ENCODE measurements at regions not wholly inside any gene's neighbourhood (a gene's known extent, or its start where the extent isn't known, plus 50 kb on each side); places are given as distances from the start of the nearest gene placed in this dataset.

DNA sequence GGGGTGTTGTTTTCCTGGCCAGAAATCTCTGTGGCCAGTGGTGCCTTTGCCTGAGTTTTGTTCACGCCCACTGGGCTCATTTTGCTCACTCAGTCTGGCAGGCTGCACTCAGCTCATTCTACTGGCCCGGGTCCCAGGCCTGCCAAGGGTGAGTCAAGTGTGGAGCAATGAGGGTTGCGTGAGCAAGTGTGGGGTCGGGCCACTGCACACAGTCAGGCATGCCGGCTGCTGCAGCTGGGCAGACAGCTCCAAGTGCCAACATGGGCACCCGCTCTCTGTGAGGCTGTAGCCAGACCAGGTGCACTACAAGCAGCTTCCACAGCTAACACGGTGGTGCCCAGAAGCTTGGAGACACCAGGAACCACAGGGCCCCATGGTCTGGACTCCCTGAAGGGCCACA lies 801.1 kb upstream of the RAB6C start:
- H3K27ac ChIP-seq (ENCODE audit: low read depth, low read length, severe bottlenecking) = no peak overlapping the region
- H3K4me1 ChIP-seq (ENCODE audit: control insufficient read depth, insufficient read depth, low read length, poor library complexity, severe bottlenecking) = no peaks in the 10 kb centered on the region
- H3K36me3 ChIP-seq (ENCODE audit: control insufficient read depth, insufficient read depth, low read length) = no peaks in the 10 kb centered on the region
- H3K9me3 ChIP-seq (ENCODE audit: control insufficient read depth, low read length) = no peaks in the 10 kb centered on the region
- H3K4me3 ChIP-seq (ENCODE audit: extremely low read depth, insufficient read depth, low read length, poor library complexity, severe bottlenecking) = no peak overlapping the region
- WGBS, 2 experiments (ENCODE audit: insufficient coverage in 2 of 2) = 68 to 73% methylated on average over 7 of the region's 7 CpGs

DNA sequence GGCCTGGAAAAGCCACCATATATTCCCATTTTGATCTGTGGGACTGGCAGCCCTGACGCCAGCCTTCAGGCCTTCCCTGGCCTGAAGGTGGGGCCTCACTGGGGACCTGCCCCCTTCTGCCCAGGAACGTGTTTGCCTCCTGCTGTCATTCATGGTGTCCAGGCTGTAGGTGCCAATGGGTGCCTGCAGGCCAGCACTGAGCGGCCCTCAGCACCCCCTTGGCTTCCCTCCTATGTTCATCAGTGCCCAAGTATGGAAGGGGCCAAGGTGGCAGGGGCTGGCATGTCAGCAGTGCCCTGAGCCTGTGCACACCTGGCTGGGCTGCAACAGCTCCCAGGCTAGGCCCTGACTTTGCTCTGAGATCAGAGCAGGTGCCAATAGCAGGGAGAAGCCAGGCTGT lies 800.3 kb upstream of the RAB6C start:
- H3K27ac ChIP-seq (ENCODE audit: low read depth, low read length, severe bottlenecking) = no peak overlapping the region
- no peaks in the 10 kb centered on the region for H3K9me3 ChIP-seq (ENCODE audit: control insufficient read depth, low read length)
- H3K36me3 ChIP-seq (ENCODE audit: control insufficient read depth, insufficient read depth, low read length) = no peaks in the 10 kb centered on the region
- H3K4me1 ChIP-seq (ENCODE audit: control insufficient read depth, insufficient read depth, low read length, poor library complexity, severe bottlenecking) = no peaks in the 10 kb centered on the region
- WGBS, 2 experiments (ENCODE audit: insufficient coverage in 2 of 2) = 87 to 89% methylated on average over 3 of the region's 3 CpGs
- H3K4me3 ChIP-seq (ENCODE audit: extremely low read depth, insufficient read depth, low read length, poor library complexity, severe bottlenecking) = no peak overlapping the region

DNA sequence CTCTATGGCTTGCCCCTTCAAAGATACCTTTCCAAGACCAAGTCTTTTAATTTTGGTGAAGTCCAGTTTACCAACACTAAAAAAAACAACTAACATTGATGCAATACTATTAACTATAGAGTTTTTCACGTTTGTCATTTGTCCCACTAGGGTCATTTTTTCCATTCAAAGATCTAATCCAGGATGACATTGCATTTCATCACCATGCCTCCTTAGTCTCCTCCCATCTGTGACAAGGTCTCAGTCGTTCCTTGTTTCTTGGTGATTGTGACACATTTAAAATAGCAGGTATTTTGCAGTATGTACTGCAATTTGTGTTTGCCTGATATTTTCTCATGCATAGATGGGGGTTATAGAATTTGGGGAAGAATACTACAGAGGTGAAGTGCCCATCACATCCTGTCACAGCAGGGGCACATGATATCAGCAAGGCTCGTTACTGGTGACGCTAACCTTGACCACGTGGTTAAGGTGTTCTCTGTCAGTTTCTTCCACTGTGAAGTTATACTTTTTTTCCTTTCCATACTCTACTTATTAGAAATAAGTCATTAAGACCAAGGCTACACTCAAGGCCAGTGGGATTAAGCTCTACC lies 799.2 kb upstream of the RAB6C start:
- 78% methylated on average over 3 of the region's 5 CpGs; no CpG with 5 or more reads in 1 of the 2 experiments for WGBS, 2 experiments (ENCODE audit: insufficient coverage in 2 of 2)
- no peaks in the 10 kb centered on the region for H3K36me3 ChIP-seq (ENCODE audit: control insufficient read depth, insufficient read depth, low read length)
- H3K27ac ChIP-seq (ENCODE audit: low read depth, low read length, severe bottlenecking) = no peak overlapping the region
- H3K4me1 ChIP-seq (ENCODE audit: control insufficient read depth, insufficient read depth, low read length, poor library complexity, severe bottlenecking) = no peaks in the 10 kb centered on the region
- no peaks in the 10 kb centered on the region for H3K9me3 ChIP-seq (ENCODE audit: control insufficient read depth, low read length)
- no peak overlapping the region for H3K4me3 ChIP-seq (ENCODE audit: extremely low read depth, insufficient read depth, low read length, poor library complexity, severe bottlenecking)

DNA sequence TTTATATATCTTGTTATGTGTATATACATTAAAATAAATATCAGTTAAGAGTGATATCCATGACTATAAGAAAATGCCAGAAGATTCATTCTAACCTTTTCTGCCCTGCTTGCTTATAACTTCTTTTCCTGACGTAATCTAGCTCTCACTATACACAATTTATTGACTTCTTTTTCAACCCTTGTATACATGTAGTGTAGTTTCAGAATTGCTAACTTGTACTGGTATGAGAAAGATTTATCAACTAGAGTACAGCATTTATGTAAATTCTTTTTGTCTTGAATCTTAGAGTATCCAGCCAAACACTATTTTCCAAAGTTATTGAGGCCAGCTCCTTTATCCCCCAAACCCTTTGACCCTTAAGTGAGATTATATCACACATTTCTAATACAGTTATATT lies 798.0 kb upstream of the RAB6C start:
- H3K27ac ChIP-seq (ENCODE audit: low read depth, low read length, severe bottlenecking) = no peak overlapping the region
- no peaks in the 10 kb centered on the region for H3K36me3 ChIP-seq (ENCODE audit: control insufficient read depth, insufficient read depth, low read length)
- H3K4me1 ChIP-seq (ENCODE audit: control insufficient read depth, insufficient read depth, low read length, poor library complexity, severe bottlenecking) = no peaks in the 10 kb centered on the region
- no peak overlapping the region for H3K4me3 ChIP-seq (ENCODE audit: extremely low read depth, insufficient read depth, low read length, poor library complexity, severe bottlenecking)
- WGBS, 2 experiments (ENCODE audit: insufficient coverage in 2 of 2) = no CpG with 5 or more reads among the region's 1 CpG
- H3K9me3 ChIP-seq (ENCODE audit: control insufficient read depth, low read length) = no peaks in the 10 kb centered on the region

DNA sequence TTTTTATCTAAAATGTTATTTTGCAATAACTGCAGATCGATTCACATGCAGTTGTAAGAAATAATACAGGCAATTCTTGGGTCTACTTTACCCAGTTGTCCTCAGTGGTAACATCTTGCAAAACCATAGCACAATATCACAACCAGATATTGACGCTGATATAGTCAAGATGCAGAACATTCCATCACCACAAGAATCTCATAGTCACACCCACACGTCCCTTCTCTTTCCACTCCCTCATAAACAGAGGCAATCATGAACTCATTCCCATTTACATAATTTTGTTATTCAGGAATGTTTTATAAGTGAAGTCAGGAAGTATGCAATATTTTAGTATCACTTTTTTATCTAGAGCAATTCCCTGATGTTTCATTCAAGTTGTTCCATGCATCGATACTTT lies 797.5 kb upstream of the RAB6C start:
- no peak overlapping the region for H3K27ac ChIP-seq (ENCODE audit: low read depth, low read length, severe bottlenecking)
- H3K4me3 ChIP-seq (ENCODE audit: extremely low read depth, insufficient read depth, low read length, poor library complexity, severe bottlenecking) = no peak overlapping the region
- H3K4me1 ChIP-seq (ENCODE audit: control insufficient read depth, insufficient read depth, low read length, poor library complexity, severe bottlenecking) = no peaks in the 10 kb centered on the region
- 100% methylated on average over 2 of the region's 4 CpGs; no CpG with 5 or more reads in 1 of the 2 experiments for whole genome bisulfite sequencing, 2 experiments (ENCODE audit: insufficient coverage in 2 of 2)
- no peaks in the 10 kb centered on the region for H3K36me3 ChIP-seq (ENCODE audit: control insufficient read depth, insufficient read depth, low read length)
- H3K9me3 ChIP-seq (ENCODE audit: control insufficient read depth, low read length) = no peaks in the 10 kb centered on the region

DNA sequence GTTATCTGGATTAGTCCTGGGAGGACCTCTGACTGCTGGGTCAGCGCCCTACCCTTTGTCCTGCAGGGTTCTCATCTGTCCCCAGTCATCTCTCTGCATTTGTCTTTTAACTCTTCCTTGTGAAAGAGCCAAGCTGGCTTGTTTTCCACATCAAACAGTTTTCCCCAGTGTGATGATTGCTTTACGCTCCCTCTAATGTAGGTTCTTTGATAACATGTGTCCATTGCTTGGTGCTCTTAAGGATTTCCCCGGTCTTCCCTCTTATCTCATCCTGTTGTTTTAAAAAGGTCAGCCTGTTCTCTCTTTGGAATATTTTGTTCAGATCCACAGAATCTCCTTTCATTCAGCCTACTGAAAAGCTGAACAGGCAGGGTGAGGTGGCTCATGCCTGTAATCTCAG lies 792.1 kb upstream of the RAB6C start:
- no peaks in the 10 kb centered on the region for H3K36me3 ChIP-seq (ENCODE audit: control insufficient read depth, insufficient read depth, low read length)
- WGBS, 2 experiments (ENCODE audit: insufficient coverage in 2 of 2) = 51 to 56% methylated on average over 2 to 3 of the region's 3 CpGs
- no peaks in the 10 kb centered on the region for H3K9me3 ChIP-seq (ENCODE audit: control insufficient read depth, low read length)
- H3K4me1 ChIP-seq (ENCODE audit: control insufficient read depth, insufficient read depth, low read length, poor library complexity, severe bottlenecking) = peaks cover 8% of the 10 kb centered on the region
- no peak overlapping the region for H3K4me3 ChIP-seq (ENCODE audit: extremely low read depth, insufficient read depth, low read length, poor library complexity, severe bottlenecking)
- H3K27ac ChIP-seq (ENCODE audit: low read depth, low read length, severe bottlenecking) = no peak overlapping the region

DNA sequence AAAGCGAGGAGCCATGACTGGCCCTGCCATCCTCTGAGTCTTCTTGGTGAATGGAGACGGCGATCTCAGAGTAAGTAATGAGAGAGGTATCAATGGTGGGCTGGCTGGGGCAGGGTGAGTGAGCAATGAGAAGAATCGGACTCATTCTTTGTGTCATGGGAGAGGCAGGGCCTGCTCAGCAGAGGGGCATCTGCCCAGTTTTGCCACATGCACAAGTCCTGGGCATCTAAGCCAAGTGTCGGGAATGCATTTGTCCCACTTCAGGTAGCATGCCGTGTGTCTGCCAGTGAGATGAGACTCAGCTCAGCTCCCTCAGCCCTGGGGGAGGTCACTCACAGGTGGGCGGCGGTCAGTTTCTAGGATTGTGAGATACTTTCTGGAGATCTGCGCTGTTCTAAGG lies 791.0 kb upstream of the RAB6C start:
- no peaks in the 10 kb centered on the region for H3K36me3 ChIP-seq (ENCODE audit: control insufficient read depth, insufficient read depth, low read length)
- no peak overlapping the region for H3K27ac ChIP-seq (ENCODE audit: low read depth, low read length, severe bottlenecking)
- H3K4me3 ChIP-seq (ENCODE audit: extremely low read depth, insufficient read depth, low read length, poor library complexity, severe bottlenecking) = no peak overlapping the region
- 94 to 98% methylated on average over 5 to 7 of the region's 9 CpGs for WGBS, 2 experiments (ENCODE audit: insufficient coverage in 2 of 2)
- H3K9me3 ChIP-seq (ENCODE audit: control insufficient read depth, low read length) = no peaks in the 10 kb centered on the region
- H3K4me1 ChIP-seq (ENCODE audit: control insufficient read depth, insufficient read depth, low read length, poor library complexity, severe bottlenecking) = peaks cover 17% of the 10 kb centered on the region

DNA sequence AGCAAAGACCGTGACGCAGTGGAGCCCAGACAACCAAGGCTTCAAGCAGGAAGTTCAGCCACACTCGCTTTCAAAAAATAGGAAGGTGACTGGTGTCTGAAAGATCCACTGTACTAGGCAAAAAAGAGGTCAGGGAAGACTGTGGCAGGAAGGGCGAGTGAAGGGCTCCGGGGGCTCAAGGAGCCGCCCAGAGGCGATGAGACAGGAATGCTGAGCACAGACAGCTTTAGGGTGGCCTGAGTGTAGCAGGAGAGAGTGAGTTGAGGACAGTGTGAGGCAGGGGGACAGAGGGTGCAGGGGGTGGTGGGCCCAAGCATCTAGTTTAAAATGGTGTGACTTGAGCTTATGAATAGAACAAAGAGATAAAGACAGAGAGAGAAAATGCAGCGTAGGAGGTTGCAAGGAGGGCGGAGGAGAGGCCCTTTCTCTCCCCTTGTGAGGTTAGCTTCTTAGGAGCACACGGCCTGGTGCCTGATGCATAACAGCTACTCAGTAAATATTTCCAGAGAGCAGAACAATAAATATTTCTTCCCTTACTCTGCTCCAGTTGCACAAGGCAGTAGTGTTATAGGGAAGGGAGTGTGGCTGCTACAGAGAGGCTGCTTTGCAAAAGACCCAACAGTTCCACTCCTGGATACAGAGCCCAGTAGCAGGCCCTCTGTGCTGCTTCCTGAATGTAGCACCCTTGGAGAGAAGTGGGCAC lies 789.7 kb upstream of the RAB6C start:
- 69 to 81% methylated on average over 7 of the region's 10 CpGs for WGBS, 2 experiments (ENCODE audit: insufficient coverage in 2 of 2)
- no peak overlapping the region for H3K4me3 ChIP-seq (ENCODE audit: extremely low read depth, insufficient read depth, low read length, poor library complexity, severe bottlenecking)
- no peaks in the 10 kb centered on the region for H3K9me3 ChIP-seq (ENCODE audit: control insufficient read depth, low read length)
- no peaks in the 10 kb centered on the region for H3K36me3 ChIP-seq (ENCODE audit: control insufficient read depth, insufficient read depth, low read length)
- peaks cover 17% of the 10 kb centered on the region for H3K4me1 ChIP-seq (ENCODE audit: control insufficient read depth, insufficient read depth, low read length, poor library complexity, severe bottlenecking)
- no peak overlapping the region for H3K27ac ChIP-seq (ENCODE audit: low read depth, low read length, severe bottlenecking)

DNA sequence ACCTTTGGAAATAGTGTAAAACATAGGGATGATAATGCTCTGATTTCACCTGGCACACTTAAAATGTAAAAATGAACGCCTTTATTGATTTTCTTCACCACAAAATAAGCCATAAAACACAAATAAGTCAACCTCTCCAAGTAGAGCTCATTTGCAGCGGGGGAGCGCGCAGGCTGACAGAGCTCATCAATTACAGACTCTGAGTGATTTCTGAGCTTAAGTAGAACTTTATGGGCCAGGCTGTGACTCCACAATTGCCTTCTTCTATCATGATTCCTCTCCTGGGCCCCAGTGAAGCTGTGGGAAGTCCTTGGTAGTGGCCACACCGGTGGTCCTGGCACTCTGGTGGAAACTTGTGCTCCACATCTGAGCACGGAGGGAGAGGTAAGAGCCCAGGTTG lies 789.0 kb upstream of the RAB6C start:
- Histone ChIP-seq H3K9me3 (ENCODE audit: control insufficient read depth, low read length) (no peaks in the 10 kb centered on the region), H3K4me1 (ENCODE audit: control insufficient read depth, insufficient read depth, low read length, poor library complexity, severe bottlenecking) (peaks cover 17% of the 10 kb centered on the region), H3K4me3 (ENCODE audit: extremely low read depth, insufficient read depth, low read length, poor library complexity, severe bottlenecking) (no peak overlapping the region), H3K27ac (ENCODE audit: low read depth, low read length, severe bottlenecking) (no peak overlapping the region), H3K36me3 (ENCODE audit: control insufficient read depth, insufficient read depth, low read length) (no peaks in the 10 kb centered on the region)
- WGBS, 2 experiments (ENCODE audit: insufficient coverage in 2 of 2) = 91 to 97% methylated on average over 6 of the region's 6 CpGs

DNA sequence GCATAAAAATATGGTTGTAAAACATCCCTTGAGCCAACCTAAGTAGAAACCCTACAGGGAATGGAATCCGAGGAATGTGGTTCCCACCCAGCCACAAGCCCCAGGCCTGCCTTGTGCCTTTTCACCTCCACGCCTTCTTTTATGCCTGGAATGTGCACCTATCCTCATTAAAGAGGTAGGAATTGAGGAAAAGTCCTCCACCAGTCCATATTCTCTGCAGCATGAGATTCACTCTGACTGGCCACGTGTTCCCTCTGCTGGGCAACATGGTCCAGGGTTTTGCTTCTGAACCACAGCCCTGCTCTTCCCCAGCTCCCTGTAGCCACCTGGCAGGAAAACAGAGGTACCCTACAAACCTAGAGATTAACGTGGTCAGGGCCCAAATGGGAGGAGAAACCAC lies 787.9 kb upstream of the RAB6C start:
- Histone ChIP-seq H3K9me3 (ENCODE audit: control insufficient read depth, low read length) (no peaks in the 10 kb centered on the region), H3K36me3 (ENCODE audit: control insufficient read depth, insufficient read depth, low read length) (no peaks in the 10 kb centered on the region), H3K4me1 (ENCODE audit: control insufficient read depth, insufficient read depth, low read length, poor library complexity, severe bottlenecking) (peaks cover 17% of the 10 kb centered on the region), H3K27ac (ENCODE audit: low read depth, low read length, severe bottlenecking) (no peak overlapping the region), H3K4me3 (ENCODE audit: extremely low read depth, insufficient read depth, low read length, poor library complexity, severe bottlenecking) (no peak overlapping the region)
- 26 to 27% methylated on average over 2 of the region's 4 CpGs for WGBS, 2 experiments (ENCODE audit: insufficient coverage in 2 of 2)

DNA sequence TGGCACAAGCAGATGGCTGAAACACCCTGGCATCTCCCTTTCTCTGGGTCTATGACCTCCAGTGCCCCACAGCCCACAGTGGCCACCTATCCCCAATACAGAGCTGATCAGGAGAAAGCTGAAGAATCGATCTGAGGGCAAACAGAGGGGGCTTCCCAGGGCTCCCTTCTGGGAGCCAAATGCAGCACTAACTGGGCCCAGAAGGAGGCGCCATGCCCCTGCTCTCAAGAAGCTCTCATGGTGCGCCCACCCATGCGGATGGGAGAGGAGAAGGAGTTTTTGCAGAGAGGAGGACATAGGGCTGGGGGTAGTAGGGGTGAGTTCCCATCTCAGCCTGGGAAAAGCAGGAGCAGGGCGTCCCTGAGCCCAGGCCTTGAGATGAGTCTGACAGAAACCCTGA lies 787.3 kb upstream of the RAB6C start:
- WGBS, 2 experiments (ENCODE audit: insufficient coverage in 2 of 2) = 94 to 95% methylated on average over 3 to 4 of the region's 5 CpGs

More for the DNA sequence above, 787.3 kb upstream of the RAB6C start:
- Histone ChIP-seq H3K4me3 (ENCODE audit: extremely low read depth, insufficient read depth, low read length, poor library complexity, severe bottlenecking) (no peak overlapping the region), H3K4me1 (ENCODE audit: control insufficient read depth, insufficient read depth, low read length, poor library complexity, severe bottlenecking) (peaks cover 17% of the 10 kb centered on the region), H3K36me3 (ENCODE audit: control insufficient read depth, insufficient read depth, low read length) (no peaks in the 10 kb centered on the region), H3K9me3 (ENCODE audit: control insufficient read depth, low read length) (no peaks in the 10 kb centered on the region), H3K27ac (ENCODE audit: low read depth, low read length, severe bottlenecking) (no peak overlapping the region)
